Ishikawa (cell line): ENCODE measurements at regions not wholly inside any gene's neighbourhood (a gene's known extent, or its start where the extent isn't known, plus 50 kb on each side); places are given as distances from the start of the nearest gene placed in this dataset.

Experiments
- CEBPB ChIP-seq: IDR thresholded peaks from 2 replicates; pipeline ENCODE4 v1.6.1; 2012
- CREB1 ChIP-seq: IDR thresholded peaks from 2 replicates; pipeline ENCODE4 v1.6.1; 2012; ENCODE audit warnings: low read depth
- EGR1 ChIP-seq: IDR thresholded peaks from 2 replicates; pipeline ENCODE4 v1.6.1; 2012
- EP300 ChIP-seq: IDR thresholded peaks from 2 replicates; pipeline ENCODE4 v1.6.1; 2012; ENCODE audit warnings: borderline replicate concordance
- FOXM1 ChIP-seq: IDR thresholded peaks from 2 replicates; pipeline ENCODE4 v1.6.1; 2012; ENCODE audit warnings: low read depth, borderline replicate concordance
- MAX ChIP-seq: IDR thresholded peaks from 2 replicates; pipeline ENCODE4 v1.6.1; 2012
- NFIC ChIP-seq: IDR thresholded peaks from 2 replicates; pipeline ENCODE4 v1.6.1; 2012
- RAD21 ChIP-seq: IDR thresholded peaks from 2 replicates; pipeline ENCODE4 v1.6.1; 2012; ENCODE audit warnings: low read depth
- TAF1 ChIP-seq: IDR thresholded peaks from 2 replicates; pipeline ENCODE4 v1.6.1; 2012; ENCODE audit warnings: low read depth, mild to moderate bottlenecking
- TCF12 ChIP-seq: IDR thresholded peaks from 2 replicates; pipeline ENCODE4 v1.6.1; 2012; ENCODE audit warnings: low read depth
- TEAD4 ChIP-seq: IDR thresholded peaks from 2 replicates; pipeline ENCODE4 v1.6.1; 2012
- USF1 ChIP-seq: IDR thresholded peaks from 2 replicates; pipeline ENCODE4 v1.6.1; 2012
- YY1 ChIP-seq: IDR thresholded peaks from 2 replicates; pipeline ENCODE4 v1.6.1; 2012; ENCODE audit warnings: low read depth
- ZBTB7A ChIP-seq: IDR thresholded peaks from 2 replicates; pipeline ENCODE4 v1.6.1; 2012; ENCODE audit warnings: low read depth
- TF ChIP-seq, protein P1 (sequence below): IDR thresholded peaks from 2 replicates; pipeline ENCODE4 v1.6.1; 2012; ENCODE audit warnings: low read depth, mild to moderate bottlenecking

- TF ChIP-seq ZBTB7A = no peak
- TF ChIP-seq EP300 = no peak
- no peak for TF ChIP-seq CEBPB
- TF ChIP-seq RAD21 = no peak
- no peak for TF ChIP-seq YY1
- no peak for TF ChIP-seq TAF1
- TF ChIP-seq MAX = no peak
- TF ChIP-seq EGR1 = no peak
These were observed 311.7 kb upstream of the JAG1 start for GRCh38 chr20:10985536-10985935.

- TF ChIP-seq, protein P1, sequence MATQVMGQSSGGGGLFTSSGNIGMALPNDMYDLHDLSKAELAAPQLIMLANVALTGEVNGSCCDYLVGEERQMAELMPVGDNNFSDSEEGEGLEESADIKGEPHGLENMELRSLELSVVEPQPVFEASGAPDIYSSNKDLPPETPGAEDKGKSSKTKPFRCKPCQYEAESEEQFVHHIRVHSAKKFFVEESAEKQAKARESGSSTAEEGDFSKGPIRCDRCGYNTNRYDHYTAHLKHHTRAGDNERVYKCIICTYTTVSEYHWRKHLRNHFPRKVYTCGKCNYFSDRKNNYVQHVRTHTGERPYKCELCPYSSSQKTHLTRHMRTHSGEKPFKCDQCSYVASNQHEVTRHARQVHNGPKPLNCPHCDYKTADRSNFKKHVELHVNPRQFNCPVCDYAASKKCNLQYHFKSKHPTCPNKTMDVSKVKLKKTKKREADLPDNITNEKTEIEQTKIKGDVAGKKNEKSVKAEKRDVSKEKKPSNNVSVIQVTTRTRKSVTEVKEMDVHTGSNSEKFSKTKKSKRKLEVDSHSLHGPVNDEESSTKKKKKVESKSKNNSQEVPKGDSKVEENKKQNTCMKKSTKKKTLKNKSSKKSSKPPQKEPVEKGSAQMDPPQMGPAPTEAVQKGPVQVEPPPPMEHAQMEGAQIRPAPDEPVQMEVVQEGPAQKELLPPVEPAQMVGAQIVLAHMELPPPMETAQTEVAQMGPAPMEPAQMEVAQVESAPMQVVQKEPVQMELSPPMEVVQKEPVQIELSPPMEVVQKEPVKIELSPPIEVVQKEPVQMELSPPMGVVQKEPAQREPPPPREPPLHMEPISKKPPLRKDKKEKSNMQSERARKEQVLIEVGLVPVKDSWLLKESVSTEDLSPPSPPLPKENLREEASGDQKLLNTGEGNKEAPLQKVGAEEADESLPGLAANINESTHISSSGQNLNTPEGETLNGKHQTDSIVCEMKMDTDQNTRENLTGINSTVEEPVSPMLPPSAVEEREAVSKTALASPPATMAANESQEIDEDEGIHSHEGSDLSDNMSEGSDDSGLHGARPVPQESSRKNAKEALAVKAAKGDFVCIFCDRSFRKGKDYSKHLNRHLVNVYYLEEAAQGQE = no peak
- no peak for TF ChIP-seq USF1
- no peak for TF ChIP-seq CEBPB
- no peak for TF ChIP-seq NFIC
- no peak for TF ChIP-seq TAF1
- TF ChIP-seq TEAD4 = no peak
These were observed 312.8 kb upstream of the JAG1 start for GRCh38 chr20:10986586-10986985.

DNA sequence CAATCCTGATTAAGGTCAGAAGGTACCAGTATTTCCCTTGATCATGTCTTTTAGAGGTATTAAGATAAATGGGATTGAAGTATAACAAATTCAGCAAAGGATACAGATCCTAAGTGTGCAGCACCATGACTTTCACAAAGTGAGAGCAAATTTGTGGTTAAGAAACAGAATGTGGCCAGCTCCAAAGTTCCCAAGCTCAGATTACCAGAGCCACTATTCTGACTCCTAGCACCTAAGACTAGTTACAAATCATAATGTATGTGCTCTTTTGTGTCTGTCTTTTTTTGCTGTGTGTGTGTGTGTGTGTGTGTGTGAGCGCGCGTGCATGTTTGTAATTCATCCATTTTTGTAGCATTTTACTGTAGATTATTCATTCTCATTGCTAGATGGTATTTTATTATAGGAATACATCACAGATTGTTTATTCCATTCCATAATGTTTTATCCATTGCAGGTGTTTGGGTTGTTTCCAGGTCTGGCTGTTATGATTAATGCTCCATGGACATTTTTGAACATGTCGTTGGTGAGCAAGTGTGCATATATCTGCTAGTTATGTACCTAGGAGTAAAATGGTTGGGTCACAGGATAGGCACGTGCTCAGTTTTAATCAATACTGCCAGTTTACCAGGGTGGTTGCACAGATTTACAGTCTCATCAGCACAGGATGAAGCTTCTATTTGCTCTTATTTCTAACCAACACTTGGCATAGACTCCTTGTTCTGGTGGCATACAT lies 314.0 kb upstream of the JAG1 start:
- TF ChIP-seq NFIC = no peak
- no peak for TF ChIP-seq EP300
- no peak for TF ChIP-seq TEAD4
- TF ChIP-seq USF1 = no peak
- no peak for TF ChIP-seq ZBTB7A
- no peak for TF ChIP-seq FOXM1
- TF ChIP-seq TCF12 = no peak
- no peak for TF ChIP-seq MAX
- TF ChIP-seq EGR1 = no peak
- no peak for TF ChIP-seq CREB1
- no peak for TF ChIP-seq YY1
- no peak for TF ChIP-seq CEBPB
- no peak for TF ChIP-seq RAD21
- TF ChIP-seq, protein P1 = no peak
- no peak for TF ChIP-seq TAF1

DNA sequence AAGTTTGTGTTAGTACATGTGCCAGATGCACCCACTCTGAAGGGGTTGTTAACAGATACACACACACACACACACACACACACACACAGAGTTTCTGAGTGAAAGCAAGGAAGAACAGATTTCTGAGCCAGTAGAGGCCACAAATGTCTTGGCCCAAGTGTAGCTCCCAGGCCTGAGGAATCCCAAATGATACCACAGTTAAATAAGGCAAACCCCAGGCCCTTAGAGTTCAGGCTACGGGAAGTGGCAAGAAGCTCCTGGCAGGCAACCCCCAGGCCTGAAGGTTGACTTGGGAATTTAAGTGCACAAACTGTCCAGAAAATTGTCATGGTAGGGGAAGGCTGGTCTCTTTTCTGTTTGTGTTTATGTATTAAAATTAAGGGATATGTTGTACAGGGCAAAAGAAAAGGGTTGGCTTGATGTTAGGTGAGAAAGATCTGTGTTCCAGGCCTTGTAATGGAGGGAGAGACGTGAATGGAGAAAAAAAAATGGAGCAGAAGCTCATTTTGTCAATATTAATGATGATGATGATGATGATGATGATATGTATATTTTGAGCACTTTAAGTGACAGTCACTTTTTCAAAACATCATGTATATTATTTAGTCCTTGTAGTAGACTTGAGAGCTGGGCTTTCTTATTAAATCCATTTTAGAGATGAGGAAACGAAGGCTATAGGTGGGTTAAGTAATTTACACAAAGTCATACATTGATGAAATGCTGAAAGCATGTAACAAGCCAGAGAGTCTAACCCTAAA lies 317.0 kb upstream of the JAG1 start:
- TF ChIP-seq CEBPB (no peak), RAD21 (no peak), FOXM1 (no peak), EGR1 (no peak), YY1 (no peak), TEAD4 (no peak), EP300 (no peak), TAF1 (no peak), USF1 (no peak), ZBTB7A (no peak), NFIC (no peak), CREB1 (no peak), MAX (no peak), TCF12 (no peak)
- TF ChIP-seq, protein P1 = no peak
